ENCODE measurements at regions not wholly inside any gene's neighbourhood (a gene's known extent, or its start where the extent isn't known, plus 50 kb on each side); places are given as distances from the start of the nearest gene placed in this dataset.
A peak's percentile ranks its signal among the peaks of the same experiment; 100 is the strongest.
"Not testable (repeated sequence)": the region's sequence is repeated elsewhere in the genome, so short reads cannot be mapped to it uniquely, and the experiment has no call there.

GRCh38 chr19:22519562-22519961, 97.4 kb upstream of the ZNF98 start:
- H3K4me3 ChIP-seq; intact Hi-C loops (cut with DNase I); H3K36me3 ChIP-seq; H3K27ac ChIP-seq; H3K4me1 ChIP-seq; ATAC-seq; DNase-seq: not testable (repeated sequence)
- TF ChIP-seq CTCF (IDR thresholded peaks at IDR 0.05), result peak in 1 of 12 donors; percentile 8
- WGBS, 4 donors, result 17 to 33% (median 21%) methylated on average over 10 to 13 of the region's 13 CpGs
- Histone ChIP-seq H3K27me3 (peaks cover 0 to 13% (median 0%) of the 10 kb centered on the region in 9 donors), H3K9me3 (peaks cover 0 to 18% (median 0%) of the 10 kb centered on the region in 12 donors)

DNA sequence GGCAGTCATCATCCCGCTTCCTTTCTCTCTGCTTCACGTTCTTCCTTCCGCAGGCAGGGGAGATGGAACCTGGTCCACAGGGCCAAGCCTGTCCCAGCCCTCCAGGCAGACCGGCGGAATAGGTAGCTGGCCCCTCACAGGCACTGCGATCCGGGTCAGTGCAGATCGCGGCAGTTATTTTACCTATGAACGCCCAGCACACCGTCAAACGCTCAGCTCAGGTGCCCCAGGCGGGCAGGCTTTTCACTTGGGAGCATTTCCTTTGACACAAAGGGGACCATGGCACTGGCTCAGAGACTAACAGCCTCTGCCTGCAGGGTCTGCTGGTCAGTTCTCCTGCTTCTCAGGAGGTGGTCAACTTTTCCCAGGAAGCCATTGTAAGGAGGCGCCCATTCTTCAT, 97.0 kb upstream of the ZNF98 start:
- WGBS, 4 donors, result 89 to 94% (median 94%) methylated on average over 8 to 14 of the region's 14 CpGs
- Histone ChIP-seq H3K27me3 (peaks cover 0 to 12% (median 0%) of the 10 kb centered on the region in 9 donors), H3K27ac (no peak overlapping the region), H3K4me1 (no peaks in the 10 kb centered on the region), H3K4me3 (no peak overlapping the region), H3K36me3 (no peaks in the 10 kb centered on the region), H3K9me3 (peaks cover 0 to 18% (median 0%) of the 10 kb centered on the region in 12 donors)
- ATAC-seq (no peak), DNase-seq (no peak)
- no peak for TF ChIP-seq POLR2A (IDR thresholded peaks at IDR 0.05)
- no peak for TF ChIP-seq CTCF (IDR thresholded peaks at IDR 0.05)
- intact Hi-C loops (cut with DNase I), result no loop called here

DNA sequence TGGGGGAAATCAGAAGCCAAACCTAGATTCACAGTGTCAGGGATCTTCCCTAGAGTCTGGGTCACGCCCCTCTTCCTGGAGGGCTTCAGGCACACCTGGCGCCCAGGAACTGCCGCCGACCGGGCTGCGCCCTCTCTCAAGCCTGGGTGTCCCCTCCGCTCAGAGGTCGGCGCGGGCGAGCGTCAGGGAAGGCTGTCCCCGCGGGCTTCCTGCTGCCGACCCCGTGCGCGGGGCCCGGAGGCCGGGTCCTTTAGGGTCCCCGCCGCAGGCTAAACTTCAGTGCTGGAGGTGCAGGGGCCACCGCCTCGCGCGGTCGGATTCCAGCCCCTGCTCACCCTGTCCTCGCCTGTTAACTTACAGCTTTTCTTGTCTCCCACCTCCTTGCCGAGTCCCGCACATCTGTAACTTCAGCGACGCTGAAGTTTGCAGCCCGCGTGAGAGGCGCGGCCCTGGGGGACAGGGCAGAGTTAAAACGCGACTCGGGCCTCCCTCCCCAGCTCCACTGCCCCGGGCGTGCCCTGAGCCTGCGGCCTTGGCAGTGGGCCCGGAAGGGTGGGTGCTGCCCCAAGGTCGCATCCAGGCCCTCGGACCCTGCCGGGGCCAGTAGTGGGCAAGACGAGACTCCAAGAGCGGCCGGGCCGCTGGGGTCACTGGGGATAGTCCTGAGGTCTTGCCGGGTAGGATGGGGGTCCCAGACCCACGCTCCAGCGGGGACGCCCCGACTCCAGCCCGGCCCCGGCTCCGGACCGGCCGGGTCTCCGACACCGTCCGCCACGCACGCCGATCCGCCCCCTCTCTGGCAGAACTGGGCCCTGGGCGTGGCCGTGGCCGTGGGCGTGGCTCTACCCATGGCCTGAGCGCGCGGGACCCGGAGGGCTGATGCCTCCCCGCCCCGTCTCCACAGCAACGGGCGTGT, 95.6 kb upstream of the ZNF98 start:
- Histone ChIP-seq H3K4me1 (no peaks in the 10 kb centered on the region), H3K27me3 (peaks cover 0 to 4% (median 0%) of the 10 kb centered on the region in 9 donors), H3K9me3 (peaks cover 0 to 23% (median 0%) of the 10 kb centered on the region in 12 donors), H3K27ac (no peak overlapping the region), H3K4me3 (peak overlapping the region in 2 of 12 donors; percentile 30 to 51), H3K36me3 (no peaks in the 10 kb centered on the region)
- DNase-seq (no peak), ATAC-seq (no peak)
- intact Hi-C loops (cut with DNase I), result no loop called here
- WGBS, 4 donors, result 56 to 72% (median 64%) methylated on average over 66 to 79 of the region's 79 CpGs
- TF ChIP-seq POLR2A (IDR thresholded peaks at IDR 0.05) (no peak), CTCF (IDR thresholded peaks at IDR 0.05) (no peak)

DNA sequence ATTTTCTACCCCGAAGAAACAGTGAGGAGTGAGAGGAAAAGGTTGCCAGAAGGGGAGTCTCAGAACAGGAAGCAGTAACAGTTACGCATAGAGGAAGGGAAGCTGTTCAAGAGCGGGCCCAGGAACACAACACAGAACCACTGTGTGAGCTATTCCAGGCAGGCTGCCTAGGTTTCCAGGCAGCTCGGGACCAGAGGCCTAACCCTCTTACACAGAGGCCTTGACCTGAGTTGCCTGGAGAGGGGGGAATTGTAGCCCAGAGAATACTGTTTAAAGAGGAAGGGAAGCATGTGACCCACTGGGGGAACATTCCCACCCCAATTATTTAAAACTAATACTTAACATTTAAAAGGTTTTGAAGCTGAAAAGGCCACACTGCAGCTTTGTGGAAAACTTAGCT, 93.3 kb upstream of the ZNF98 start:
- H3K36me3 ChIP-seq, result no peaks in the 10 kb centered on the region
- 67 to 82% (median 73%) methylated on average over 4 of the region's 4 CpGs for WGBS, 4 donors
- peaks cover 0 to 41% (median 0%) of the 10 kb centered on the region in 12 donors for H3K9me3 ChIP-seq
- peaks cover 0 to 4% (median 0%) of the 10 kb centered on the region in 9 donors for H3K27me3 ChIP-seq
- TF ChIP-seq POLR2A (IDR thresholded peaks at IDR 0.05) (no peak), CTCF (IDR thresholded peaks at IDR 0.05) (no peak)
- DNase-seq (no peak), ATAC-seq (no peak)
- no peak overlapping the region for H3K27ac ChIP-seq
- intact Hi-C loops (cut with DNase I), result no loop called here
- no peaks in the 10 kb centered on the region for H3K4me1 ChIP-seq
- H3K4me3 ChIP-seq, result no peak overlapping the region

All from heart left ventricle (tissue), 16 donors.